Activated CD4-positive, alpha-beta T cell treated with anti-CD3 and anti-CD28 coated beads, Interleukin-2, amount 10 ng/mL, durations not matched to agents 7 days and 5 days (primary cell): ENCODE measurements at regions not wholly inside any gene's neighbourhood (a gene's known extent, or its start where the extent isn't known, plus 50 kb on each side); places are given as distances from the start of the nearest gene placed in this dataset.
A peak's percentile ranks its signal among the peaks of the same experiment; 100 is the strongest.
"Not testable (repeated sequence)": the region's sequence is repeated elsewhere in the genome, so short reads cannot be mapped to it uniquely, and the experiment has no call there.

Experiments used
- CTCF ChIA-PET: fragments of 350-600 bp; sonication (Branson Sonifier 250); formaldehyde crosslinking; loops from one replicate; lab custom pipeline; 2021; ENCODE audit warnings: antibody characterized with exemption; lab: Charles Lee
- POLR2A ChIA-PET: fragments of 350-600 bp; sonication (Branson Sonifier 250); formaldehyde crosslinking; loops from one replicate; lab custom pipeline; 2021; ENCODE audit warnings: antibody characterized with exemption; lab: Charles Lee
- DNase-seq: peaks from one replicate; pipeline ENCODE4 v3.0.0-alpha.2; 2020
- H3K27ac Mint-ChIP-seq: one replicate; pipeline ENCODE4 v1.8.0; 2021; ENCODE audit warnings: mild to moderate bottlenecking, moderate library complexity, mixed read lengths
- H3K27me3 Mint-ChIP-seq: one replicate; pipeline ENCODE4 v1.8.0; 2021; ENCODE audit warnings: mixed read lengths
- H3K36me3 Mint-ChIP-seq: one replicate; pipeline ENCODE4 v1.8.0; 2021; ENCODE audit warnings: low read depth, mixed read lengths
- H3K4me1 Mint-ChIP-seq: one replicate; pipeline ENCODE4 v1.8.0; 2021; ENCODE audit warnings: mixed read lengths
- H3K4me3 Mint-ChIP-seq: one replicate; pipeline ENCODE4 v1.8.0; 2021; ENCODE audit warnings: mild to moderate bottlenecking, moderate library complexity, mixed read lengths
- H3K9me3 Mint-ChIP-seq: one replicate; pipeline ENCODE4 v1.8.0; 2021; ENCODE audit warnings: mixed read lengths

DNA sequence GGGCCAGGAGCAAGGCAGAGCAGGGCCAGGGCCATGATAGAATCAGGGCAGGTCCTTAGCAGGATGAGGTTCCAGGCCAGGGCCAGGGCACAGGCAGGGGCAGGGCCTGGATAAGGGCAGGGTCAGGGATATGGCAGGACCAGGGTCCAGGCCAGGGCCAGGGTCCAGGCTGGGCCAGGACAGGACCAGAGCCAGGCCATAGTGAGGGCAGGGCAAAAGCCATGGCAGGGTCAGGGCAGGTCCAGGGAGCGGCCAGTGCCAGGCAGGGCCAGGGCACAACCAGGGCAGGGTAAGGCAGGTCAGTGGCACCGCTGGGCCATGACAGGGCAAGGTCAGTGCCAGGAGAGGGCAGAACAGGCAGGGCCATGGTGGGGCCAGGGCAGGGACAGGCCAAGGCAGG lies 152.2 kb downstream of the LIPI start:
- H3K9me3 Mint-ChIP-seq = no peaks in the 10 kb centered on the region
- no peak overlapping the region for H3K4me3 Mint-ChIP-seq
- no peak overlapping the region for H3K27ac Mint-ChIP-seq
- H3K4me1 Mint-ChIP-seq = no peaks in the 10 kb centered on the region
- DNase-seq = no peak
- CTCF ChIA-PET = no interaction called here
- no peaks in the 10 kb centered on the region for H3K27me3 Mint-ChIP-seq
- no peaks in the 10 kb centered on the region for H3K36me3 Mint-ChIP-seq
- POLR2A ChIA-PET = no interaction called here

DNA sequence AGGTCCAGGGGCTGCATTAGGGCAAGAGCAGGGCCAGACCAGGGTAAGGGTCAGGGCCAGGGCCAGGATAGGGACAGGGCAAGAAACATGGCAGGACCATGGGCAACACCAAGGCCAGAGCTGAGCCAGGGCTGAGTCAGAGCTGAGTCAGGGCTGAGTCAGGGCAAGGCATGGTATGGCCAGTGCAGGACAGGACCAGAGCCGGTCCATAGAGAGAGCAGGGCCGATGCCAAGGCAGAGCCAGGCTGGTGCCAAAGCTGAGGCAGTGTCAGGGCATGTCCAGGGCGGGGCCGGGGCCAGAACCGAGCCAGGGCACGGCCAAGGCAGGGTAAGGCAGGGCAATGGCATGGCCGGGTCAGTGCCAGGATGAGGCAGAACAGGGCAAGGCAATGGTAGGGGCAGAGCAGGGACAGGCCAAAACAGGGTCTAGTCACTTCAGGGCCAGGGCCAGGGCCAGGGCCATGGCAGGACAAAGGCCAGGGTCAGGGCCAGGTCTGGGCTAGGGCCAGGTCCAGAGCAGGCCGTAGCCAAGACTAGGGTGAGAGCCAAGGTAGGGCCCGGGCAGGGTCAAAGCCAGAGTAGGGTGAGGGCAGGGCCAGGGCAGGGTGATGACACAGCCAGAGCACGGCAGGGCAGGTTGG lies 152.8 kb downstream of the LIPI start:
- H3K4me1 Mint-ChIP-seq, H3K9me3 Mint-ChIP-seq, H3K27ac Mint-ChIP-seq: not testable (repeated sequence)

DNA sequence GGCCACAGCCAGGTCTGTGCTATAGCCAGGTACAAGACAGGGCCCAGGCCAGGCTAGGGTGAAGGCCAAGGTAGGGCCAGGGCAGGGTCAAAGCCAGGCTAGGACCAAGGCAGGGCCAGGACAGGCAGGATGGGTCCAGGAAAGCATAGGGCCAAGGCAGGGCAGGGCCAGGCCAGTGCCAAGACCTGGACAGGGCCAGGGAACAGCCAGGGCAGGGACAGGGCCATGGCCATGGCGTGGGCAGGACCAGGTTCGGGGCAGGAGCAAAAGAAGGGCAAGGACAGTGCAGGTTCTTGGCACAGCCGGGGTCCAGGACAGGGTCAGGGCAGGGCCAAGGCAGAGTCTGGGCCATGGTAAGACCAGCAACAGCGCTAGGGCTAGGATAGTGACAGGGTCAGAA lies 153.4 kb downstream of the LIPI start:
- POLR2A ChIA-PET = no interaction called here

More for the DNA sequence above, 152.8 kb downstream of the LIPI start:
- H3K27me3 Mint-ChIP-seq, POLR2A ChIA-PET, H3K36me3 Mint-ChIP-seq, DNase-seq, CTCF ChIA-PET, H3K4me3 Mint-ChIP-seq: not testable (repeated sequence)

DNA sequence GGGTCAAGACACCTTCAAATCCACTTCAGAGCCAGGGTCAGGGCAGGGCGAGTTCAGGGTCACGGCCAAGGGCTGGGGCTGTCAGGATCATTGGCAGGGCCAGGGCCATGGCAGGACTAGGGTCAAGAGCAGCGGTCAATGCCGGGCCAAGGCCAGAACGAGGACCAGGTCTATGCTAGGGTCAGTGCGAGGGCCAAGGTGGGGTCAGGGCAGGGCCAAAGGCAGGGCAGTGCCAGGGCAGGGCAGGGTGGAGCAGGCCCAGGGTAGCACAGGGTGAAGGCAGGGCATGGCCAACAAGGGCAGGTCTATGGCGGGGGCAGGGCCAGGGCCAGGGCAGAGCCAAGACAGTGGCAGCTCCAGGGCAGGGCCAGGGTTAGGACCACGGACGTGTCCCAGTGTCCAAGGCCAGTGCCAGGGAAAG lies 154.0 kb downstream of the LIPI start:
- CTCF ChIA-PET = no interaction called here
- H3K36me3 Mint-ChIP-seq = no peaks in the 10 kb centered on the region
- no peaks in the 10 kb centered on the region for H3K27me3 Mint-ChIP-seq
- no peak overlapping the region for H3K27ac Mint-ChIP-seq
- no peaks in the 10 kb centered on the region for H3K4me1 Mint-ChIP-seq
- no peak overlapping the region for H3K4me3 Mint-ChIP-seq
- no peaks in the 10 kb centered on the region for H3K9me3 Mint-ChIP-seq
- POLR2A ChIA-PET = no interaction called here
- no peak for DNase-seq

More for the DNA sequence above, 153.4 kb downstream of the LIPI start:
- Mint-ChIP-seq H3K27me3 (no peaks in the 10 kb centered on the region), H3K36me3 (no peaks in the 10 kb centered on the region), H3K27ac (no peak overlapping the region), H3K4me3 (no peak overlapping the region), H3K9me3 (no peaks in the 10 kb centered on the region), H3K4me1 (no peaks in the 10 kb centered on the region)
- no peak for DNase-seq
- CTCF ChIA-PET = no interaction called here

DNA sequence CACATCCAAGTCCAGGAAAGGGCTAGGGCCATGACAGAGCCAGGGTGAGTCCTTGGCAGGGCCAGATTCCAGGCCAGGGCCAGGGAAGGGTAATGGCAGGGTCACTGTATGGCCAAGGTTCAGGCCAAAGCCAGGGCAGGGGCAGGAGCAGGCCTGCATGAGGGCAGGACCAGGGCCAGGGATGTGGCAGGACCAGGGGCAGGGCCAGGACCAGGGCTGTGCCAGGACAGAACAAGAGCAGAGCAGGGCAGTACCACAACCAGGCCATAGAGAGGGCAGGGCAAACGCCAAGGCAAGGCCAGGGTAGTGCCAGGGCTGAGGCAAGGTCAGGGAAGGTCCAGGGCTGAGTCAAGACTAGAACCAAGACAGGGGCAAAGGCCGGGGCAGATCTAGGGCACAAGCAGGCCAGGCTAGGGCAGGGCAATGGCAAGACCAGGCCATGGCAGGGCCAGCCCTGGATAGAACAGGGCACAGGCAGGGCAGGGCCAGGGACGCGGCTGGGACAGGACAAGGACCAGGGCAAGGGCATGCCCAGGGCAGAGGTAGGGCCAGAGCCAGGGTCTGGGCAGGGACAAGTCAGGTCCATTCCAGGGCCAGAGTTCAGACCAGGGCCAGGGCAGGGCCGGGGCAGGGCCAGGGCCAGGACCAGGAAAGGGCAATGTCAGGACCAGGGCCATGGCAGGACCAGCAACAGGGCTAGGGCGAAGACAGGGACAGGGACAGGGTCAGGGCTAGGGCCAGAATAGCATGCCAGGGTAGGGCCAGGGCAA lies 154.8 kb downstream of the LIPI start:
- H3K4me1 Mint-ChIP-seq, H3K27ac Mint-ChIP-seq, H3K27me3 Mint-ChIP-seq, CTCF ChIA-PET, H3K4me3 Mint-ChIP-seq, POLR2A ChIA-PET, H3K9me3 Mint-ChIP-seq, DNase-seq, H3K36me3 Mint-ChIP-seq: not testable (repeated sequence)

DNA sequence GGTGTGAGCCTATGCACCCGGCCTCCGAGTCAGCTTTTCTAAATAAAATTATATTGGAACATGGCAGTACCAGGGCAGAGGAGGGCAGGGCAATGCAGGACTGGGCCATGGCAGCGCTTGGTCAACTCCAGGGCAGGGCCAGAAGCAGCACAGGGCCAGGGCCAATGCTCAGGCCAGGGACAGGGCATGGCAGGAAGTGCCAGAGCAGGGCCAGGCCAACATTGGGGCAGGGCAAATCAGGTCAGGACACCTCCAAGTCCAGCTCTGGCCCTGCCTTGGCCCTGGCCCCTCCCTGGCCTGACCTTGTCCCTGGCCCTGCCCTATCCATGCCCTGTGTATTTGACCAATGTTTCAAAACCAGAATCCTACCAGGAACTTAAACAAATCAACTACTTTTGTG lies 156.1 kb downstream of the LIPI start:
- CTCF ChIA-PET = no interaction called here
- Mint-ChIP-seq H3K36me3 (peaks cover 2% of the 10 kb centered on the region), H3K4me3 (no peak overlapping the region), H3K9me3 (no peaks in the 10 kb centered on the region), H3K27ac (no peak overlapping the region), H3K4me1 (no peaks in the 10 kb centered on the region), H3K27me3 (no peaks in the 10 kb centered on the region)
- no peak for DNase-seq
- POLR2A ChIA-PET = no interaction called here

DNA sequence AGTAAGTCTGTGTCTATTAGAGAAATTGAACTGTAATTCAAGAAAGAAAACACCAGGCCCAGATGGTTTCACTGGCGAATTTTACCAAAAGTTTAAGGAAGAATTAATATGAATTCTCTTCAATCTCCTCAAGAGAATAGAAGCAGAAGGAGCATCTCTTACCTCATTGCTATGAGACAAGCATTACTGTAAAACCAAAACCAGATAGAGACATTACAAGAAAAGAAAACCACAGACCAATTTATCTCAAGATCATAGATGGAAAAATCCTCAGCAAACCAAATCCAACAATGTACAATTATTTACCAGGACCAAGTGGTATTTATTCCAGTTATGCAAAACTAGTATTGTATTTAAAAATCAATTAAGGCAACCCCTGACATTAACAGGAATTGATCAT lies 160.6 kb downstream of the LIPI start:
- H3K27ac Mint-ChIP-seq = no peak overlapping the region
- H3K9me3 Mint-ChIP-seq = no peaks in the 10 kb centered on the region
- ChIA-PET POLR2A (no interaction called here), CTCF (no interaction called here)
- peaks cover 3% of the 10 kb centered on the region for H3K36me3 Mint-ChIP-seq
- DNase-seq = no peak
- H3K4me3 Mint-ChIP-seq = no peak overlapping the region
- no peaks in the 10 kb centered on the region for H3K4me1 Mint-ChIP-seq
- no peaks in the 10 kb centered on the region for H3K27me3 Mint-ChIP-seq

DNA sequence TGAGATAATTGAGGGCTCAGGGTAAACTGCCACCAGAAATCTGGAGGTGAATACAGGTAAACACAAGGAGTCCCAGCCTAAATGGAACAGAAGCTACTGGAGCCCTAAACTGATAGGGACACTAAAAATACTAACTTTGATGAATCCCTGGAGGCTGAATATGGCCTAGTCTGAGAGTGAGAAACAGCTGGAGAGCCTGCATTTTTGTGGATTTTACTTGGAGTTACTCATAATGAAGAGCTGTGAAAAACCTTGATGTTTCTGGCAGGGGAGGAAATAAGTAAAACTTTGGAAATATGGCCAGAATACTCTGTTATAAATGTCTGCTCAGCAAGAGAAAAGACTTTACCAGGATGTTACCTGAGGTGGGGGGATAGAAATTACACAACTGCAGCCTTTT lies 164.4 kb downstream of the LIPI start:
- Mint-ChIP-seq H3K27me3 (no peaks in the 10 kb centered on the region), H3K4me1 (no peaks in the 10 kb centered on the region), H3K27ac (no peak overlapping the region), H3K9me3 (no peaks in the 10 kb centered on the region), H3K36me3 (peaks cover 3% of the 10 kb centered on the region), H3K4me3 (no peak overlapping the region)
- POLR2A ChIA-PET = no interaction called here
- CTCF ChIA-PET = no interaction called here
- no peak for DNase-seq

DNA sequence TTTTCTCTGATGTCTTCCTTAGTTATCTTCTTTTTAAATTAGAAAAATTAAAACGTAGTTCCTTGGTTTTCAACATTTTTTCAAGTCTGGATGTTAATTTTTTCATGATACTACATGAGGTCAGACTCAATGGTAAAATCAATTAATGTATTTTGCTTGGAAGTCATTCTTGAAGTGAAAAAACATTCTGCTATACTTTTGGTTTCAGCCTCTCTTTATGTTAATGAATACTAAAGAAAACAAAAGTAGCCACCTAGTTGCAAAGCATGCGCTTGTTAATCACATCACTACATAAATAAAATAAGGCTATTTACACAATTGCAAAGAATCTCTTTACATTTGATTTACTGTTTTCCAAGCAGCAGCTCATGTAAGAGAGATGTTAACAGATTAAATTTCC lies 170.4 kb downstream of the LIPI start:
- Mint-ChIP-seq H3K4me1 (no peaks in the 10 kb centered on the region), H3K27ac (no peak overlapping the region), H3K9me3 (no peaks in the 10 kb centered on the region), H3K27me3 (no peaks in the 10 kb centered on the region), H3K36me3 (peaks cover 2% of the 10 kb centered on the region), H3K4me3 (no peak overlapping the region)
- ChIA-PET POLR2A (no interaction called here), CTCF (no interaction called here)
- DNase-seq = no peak

DNA sequence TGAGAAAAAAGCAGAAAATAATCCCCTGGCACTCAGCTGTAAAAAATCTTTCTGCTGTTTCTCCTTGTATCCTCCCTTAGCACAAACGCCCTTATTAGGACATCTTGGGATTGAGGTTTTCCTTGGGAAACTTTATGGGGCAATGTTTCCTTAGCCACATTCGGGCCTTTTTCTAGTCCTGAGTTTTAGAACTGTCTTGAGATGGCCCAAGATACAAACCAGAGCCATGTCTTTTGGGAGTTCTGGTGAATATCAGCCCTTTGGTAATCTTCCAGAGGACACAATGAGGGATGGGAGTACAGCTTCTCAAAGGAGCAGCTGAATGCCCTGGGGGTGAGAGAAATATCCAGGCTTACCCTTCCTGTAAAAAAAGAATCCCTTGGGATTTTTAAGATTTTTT lies 182.1 kb downstream of the LIPI start:
- H3K27me3 Mint-ChIP-seq, CTCF ChIA-PET, POLR2A ChIA-PET, H3K27ac Mint-ChIP-seq, H3K9me3 Mint-ChIP-seq, DNase-seq, H3K36me3 Mint-ChIP-seq: not testable (repeated sequence)
- Mint-ChIP-seq H3K4me3 (peak overlapping the region; percentile 89), H3K4me1 (peaks cover 36% of the 10 kb centered on the region)

DNA sequence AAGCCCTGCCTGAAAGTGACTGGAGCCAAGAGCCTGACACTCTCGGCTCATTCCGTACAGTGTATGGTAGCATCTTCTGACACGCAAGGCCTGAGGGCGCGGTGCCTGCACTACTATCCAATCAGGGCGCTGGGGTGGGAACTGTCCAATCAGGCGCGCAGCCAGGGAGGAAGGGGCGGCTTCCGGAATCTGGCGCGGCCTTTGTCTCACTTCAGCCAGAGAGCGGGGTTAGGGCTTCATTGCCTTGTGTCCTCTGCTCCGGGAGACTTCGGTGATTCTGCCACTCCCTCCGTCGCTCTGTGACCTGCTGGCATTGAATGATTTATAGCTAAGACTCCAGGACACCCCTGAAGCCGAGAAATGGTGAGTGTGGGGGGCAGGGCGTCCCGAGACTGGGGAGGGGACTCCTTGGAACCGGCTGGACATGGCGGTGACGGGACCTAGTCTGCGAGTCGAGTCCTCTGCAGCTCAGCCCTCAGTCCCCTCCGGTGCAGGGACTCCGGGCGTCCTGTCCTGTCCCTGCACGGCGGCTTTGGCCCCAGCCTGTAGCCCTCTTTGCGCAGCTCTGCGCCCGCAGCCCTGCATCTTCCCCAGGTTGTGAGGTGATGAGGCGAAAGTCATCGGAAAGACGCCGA lies 183.4 kb downstream of the LIPI start:
- H3K27me3 Mint-ChIP-seq, POLR2A ChIA-PET, H3K9me3 Mint-ChIP-seq, H3K36me3 Mint-ChIP-seq, CTCF ChIA-PET: not testable (repeated sequence)
- H3K27ac Mint-ChIP-seq = peak overlapping the region; percentile 94
- peak overlapping the region; percentile 89 for H3K4me3 Mint-ChIP-seq
- peaks cover 36% of the 10 kb centered on the region for H3K4me1 Mint-ChIP-seq
- peak; percentile 96 for DNase-seq

DNA sequence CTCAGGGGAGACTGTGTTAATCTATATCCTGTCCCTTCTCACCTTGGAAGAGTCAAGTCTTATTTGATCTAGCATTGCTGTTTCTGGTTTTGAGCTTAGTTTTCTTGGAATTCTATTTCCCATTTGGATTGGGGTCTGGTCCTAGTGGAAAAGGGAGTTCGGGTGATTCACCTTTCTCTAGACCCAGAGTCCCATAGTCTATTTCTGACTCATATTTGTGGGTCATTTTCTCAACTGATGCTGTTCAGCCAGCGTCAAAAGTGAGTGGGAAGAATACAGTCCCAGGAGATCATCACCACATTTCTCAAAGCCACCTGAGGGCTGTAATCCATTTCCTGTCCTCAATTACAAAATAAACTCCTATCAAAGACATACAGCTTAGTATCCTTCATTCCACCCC lies 190.6 kb downstream of the LIPI start:
- H3K4me1 Mint-ChIP-seq, H3K27me3 Mint-ChIP-seq, H3K4me3 Mint-ChIP-seq, CTCF ChIA-PET, H3K36me3 Mint-ChIP-seq, H3K27ac Mint-ChIP-seq, H3K9me3 Mint-ChIP-seq, DNase-seq, POLR2A ChIA-PET: not testable (repeated sequence)

DNA sequence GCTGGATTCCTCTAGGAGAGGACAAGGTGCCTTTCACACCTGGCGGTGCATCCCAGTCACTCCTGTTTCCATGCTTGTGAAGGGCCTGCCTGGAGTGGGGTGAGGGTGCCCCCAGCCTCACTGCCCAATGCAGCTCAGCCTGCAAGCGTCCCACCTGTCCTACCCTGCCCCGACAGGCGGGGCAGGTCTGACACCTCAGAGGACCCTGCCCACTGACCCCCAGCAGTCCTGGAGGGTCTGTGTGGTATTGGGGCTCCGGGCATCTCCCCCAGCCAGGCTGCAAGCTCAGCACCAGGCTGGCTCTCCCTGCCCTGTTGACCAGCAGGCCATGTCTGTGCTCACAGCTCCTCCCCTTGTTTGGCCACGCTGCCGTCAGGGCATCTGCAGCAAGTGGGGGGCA lies 194.9 kb downstream of the LIPI start:
- H3K9me3 Mint-ChIP-seq, H3K4me1 Mint-ChIP-seq, H3K27me3 Mint-ChIP-seq, POLR2A ChIA-PET, CTCF ChIA-PET, H3K36me3 Mint-ChIP-seq, H3K27ac Mint-ChIP-seq, H3K4me3 Mint-ChIP-seq, DNase-seq: not testable (repeated sequence)
